Chondrocyte (in vitro differentiated cells): ENCODE measurements at regions not wholly inside any gene's neighbourhood (a gene's known extent, or its start where the extent isn't known, plus 50 kb on each side); places are given as distances from the start of the nearest gene placed in this dataset.
A peak's percentile ranks its signal among the peaks of the same experiment; 100 is the strongest.

Experiments
- DNase-seq: peaks from one replicate; pipeline ENCODE4 v3.0.0; 2021; ENCODE audit warnings: mixed read lengths, low spot score
- H3K27ac Mint-ChIP-seq: one replicate; pipeline ENCODE4 v1.8.0; 2021; ENCODE audit warnings: mild to moderate bottlenecking, moderate library complexity, mixed read lengths; ENCODE audit not compliant: unreplicated experiment
- H3K27me3 Mint-ChIP-seq: 2 replicates; pipeline ENCODE4 v1.8.0; 2021; ENCODE audit warnings: low read depth, mixed read lengths
- H3K36me3 Mint-ChIP-seq: 2 replicates; pipeline ENCODE4 v1.8.0; 2021; ENCODE audit warnings: low read depth, mixed read lengths
- H3K4me1 Mint-ChIP-seq: 2 replicates; pipeline ENCODE4 v1.8.0; 2021; ENCODE audit warnings: low read depth, mild to moderate bottlenecking, mixed read lengths
- H3K4me3 Mint-ChIP-seq: one replicate; pipeline ENCODE4 v1.8.0; 2021; ENCODE audit warnings: mild to moderate bottlenecking, moderate library complexity, mixed read lengths; ENCODE audit not compliant: unreplicated experiment
- H3K9me3 Mint-ChIP-seq: 2 replicates; pipeline ENCODE4 v1.8.0; 2021; ENCODE audit warnings: low read depth, mixed read lengths
- TF ChIP-seq, protein P1 (sequence below): fragments of 200-600 bp; sonication (generic); IDR thresholded peaks from 2 replicates; pipeline ENCODE4 v1.5.0; 2021; ENCODE audit warnings: antibody characterized with exemption, mild to moderate bottlenecking, moderate library complexity

DNA sequence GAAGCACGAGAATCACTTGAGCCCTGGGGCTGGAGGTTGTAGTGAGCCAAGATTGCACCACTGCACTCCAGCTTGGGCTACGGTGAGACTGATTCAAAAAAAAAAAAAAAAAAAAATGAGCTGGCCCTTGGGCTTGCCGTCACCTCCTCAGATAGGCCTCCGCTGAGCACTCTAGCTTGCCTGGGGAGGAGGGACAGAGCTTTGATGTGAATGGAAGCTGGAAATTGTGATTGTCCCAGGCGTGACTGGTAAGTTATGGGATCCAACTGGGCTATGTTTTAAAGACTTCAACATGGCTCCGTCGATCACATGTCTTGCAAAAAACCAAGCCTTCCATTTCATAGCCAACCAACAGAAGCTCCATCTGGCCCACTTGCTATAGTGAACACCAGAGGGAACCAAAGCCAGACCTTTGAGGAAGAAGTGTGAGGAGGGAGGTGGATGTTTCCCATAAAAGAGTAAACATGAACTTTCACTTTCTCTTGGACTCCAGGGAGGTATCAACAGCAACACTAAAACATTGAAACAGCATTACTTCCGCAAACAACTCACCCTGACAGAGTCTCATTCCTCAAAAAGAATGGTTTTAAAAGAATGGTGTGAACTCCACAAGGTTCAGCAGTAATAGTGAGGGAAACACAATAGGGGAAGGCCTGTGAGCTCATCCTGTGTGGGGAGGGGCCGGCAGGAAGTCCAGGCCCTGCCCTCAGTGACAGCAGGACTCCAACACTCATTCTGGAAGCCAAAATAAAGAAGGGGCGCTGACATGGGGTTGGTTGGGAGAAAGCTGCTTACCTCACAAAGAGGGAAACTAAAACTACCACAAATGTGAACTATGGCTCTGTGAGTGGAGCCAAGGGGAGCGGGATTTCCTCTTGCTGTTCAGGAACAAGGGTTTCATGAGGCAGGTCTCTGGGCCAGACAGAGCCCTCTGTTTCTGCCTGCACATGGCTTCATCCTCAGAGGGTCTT, 59.2 kb upstream of the IL12A start:
- TF ChIP-seq, protein P1, sequence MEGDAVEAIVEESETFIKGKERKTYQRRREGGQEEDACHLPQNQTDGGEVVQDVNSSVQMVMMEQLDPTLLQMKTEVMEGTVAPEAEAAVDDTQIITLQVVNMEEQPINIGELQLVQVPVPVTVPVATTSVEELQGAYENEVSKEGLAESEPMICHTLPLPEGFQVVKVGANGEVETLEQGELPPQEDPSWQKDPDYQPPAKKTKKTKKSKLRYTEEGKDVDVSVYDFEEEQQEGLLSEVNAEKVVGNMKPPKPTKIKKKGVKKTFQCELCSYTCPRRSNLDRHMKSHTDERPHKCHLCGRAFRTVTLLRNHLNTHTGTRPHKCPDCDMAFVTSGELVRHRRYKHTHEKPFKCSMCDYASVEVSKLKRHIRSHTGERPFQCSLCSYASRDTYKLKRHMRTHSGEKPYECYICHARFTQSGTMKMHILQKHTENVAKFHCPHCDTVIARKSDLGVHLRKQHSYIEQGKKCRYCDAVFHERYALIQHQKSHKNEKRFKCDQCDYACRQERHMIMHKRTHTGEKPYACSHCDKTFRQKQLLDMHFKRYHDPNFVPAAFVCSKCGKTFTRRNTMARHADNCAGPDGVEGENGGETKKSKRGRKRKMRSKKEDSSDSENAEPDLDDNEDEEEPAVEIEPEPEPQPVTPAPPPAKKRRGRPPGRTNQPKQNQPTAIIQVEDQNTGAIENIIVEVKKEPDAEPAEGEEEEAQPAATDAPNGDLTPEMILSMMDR = peak; percentile 80
- peaks cover 2% of the 10 kb centered on the region for H3K36me3 Mint-ChIP-seq
- H3K9me3 Mint-ChIP-seq = peaks cover 5% of the 10 kb centered on the region
- DNase-seq = no peak
- peak overlapping the region; percentile 20 for H3K4me3 Mint-ChIP-seq
- peak overlapping the region; percentile 96 for H3K27ac Mint-ChIP-seq
- peaks cover 41% of the 10 kb centered on the region for H3K4me1 Mint-ChIP-seq
- H3K27me3 Mint-ChIP-seq = no peaks in the 10 kb centered on the region

DNA sequence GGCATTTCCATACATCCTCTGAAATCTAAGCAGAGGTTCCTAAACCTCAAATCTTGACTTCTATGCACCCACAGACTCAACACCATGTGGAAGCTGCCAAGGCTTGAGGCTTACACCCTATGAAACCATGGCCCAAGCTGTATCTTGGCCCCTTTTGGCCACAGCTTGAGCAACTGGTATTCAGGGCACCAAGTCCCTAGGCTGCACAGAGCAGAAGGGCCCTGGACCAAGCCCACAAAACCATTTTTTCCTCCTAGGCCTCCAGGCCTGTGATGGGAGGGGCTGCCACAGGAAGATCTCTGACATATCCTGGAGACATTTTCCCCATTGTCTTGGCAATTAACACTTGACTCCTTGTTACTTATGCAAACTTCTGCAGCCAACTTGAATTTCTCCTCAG, 54.4 kb upstream of the IL12A start:
- peaks cover 37% of the 10 kb centered on the region for H3K4me1 Mint-ChIP-seq

DNA sequence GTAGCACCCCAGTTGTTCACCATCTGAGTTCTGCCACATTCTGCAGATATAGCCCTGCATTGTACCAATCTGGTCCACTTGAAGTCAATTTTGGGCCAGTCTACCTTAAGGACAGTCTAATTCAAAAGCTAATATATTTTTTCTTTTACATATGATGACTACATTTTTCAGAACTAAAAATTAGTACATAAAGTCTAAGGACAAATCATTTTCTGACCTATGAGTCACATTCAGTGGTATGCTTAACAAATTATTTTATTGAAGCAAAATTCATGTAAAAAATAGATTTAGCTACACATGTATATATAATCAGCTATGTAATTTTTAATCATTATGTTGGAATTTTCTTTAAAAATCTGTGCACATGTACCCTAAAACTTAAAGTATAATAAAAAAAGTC, 52.1 kb upstream of the IL12A start:
- H3K36me3 Mint-ChIP-seq = peaks cover 2% of the 10 kb centered on the region
- TF ChIP-seq, protein P1 = no peak
- H3K9me3 Mint-ChIP-seq = peaks cover 11% of the 10 kb centered on the region
- no peak overlapping the region for H3K4me3 Mint-ChIP-seq
- no peak overlapping the region for H3K27ac Mint-ChIP-seq
- H3K4me1 Mint-ChIP-seq = peaks cover 29% of the 10 kb centered on the region
- no peak for DNase-seq
- H3K27me3 Mint-ChIP-seq = no peaks in the 10 kb centered on the region

More for the DNA sequence above, 54.4 kb upstream of the IL12A start:
- no peaks in the 10 kb centered on the region for H3K27me3 Mint-ChIP-seq
- H3K36me3 Mint-ChIP-seq = peaks cover 2% of the 10 kb centered on the region
- TF ChIP-seq, protein P1 = no peak
- H3K9me3 Mint-ChIP-seq = peaks cover 11% of the 10 kb centered on the region
- H3K27ac Mint-ChIP-seq = no peak overlapping the region
- no peak for DNase-seq
- H3K4me3 Mint-ChIP-seq = no peak overlapping the region

DNA sequence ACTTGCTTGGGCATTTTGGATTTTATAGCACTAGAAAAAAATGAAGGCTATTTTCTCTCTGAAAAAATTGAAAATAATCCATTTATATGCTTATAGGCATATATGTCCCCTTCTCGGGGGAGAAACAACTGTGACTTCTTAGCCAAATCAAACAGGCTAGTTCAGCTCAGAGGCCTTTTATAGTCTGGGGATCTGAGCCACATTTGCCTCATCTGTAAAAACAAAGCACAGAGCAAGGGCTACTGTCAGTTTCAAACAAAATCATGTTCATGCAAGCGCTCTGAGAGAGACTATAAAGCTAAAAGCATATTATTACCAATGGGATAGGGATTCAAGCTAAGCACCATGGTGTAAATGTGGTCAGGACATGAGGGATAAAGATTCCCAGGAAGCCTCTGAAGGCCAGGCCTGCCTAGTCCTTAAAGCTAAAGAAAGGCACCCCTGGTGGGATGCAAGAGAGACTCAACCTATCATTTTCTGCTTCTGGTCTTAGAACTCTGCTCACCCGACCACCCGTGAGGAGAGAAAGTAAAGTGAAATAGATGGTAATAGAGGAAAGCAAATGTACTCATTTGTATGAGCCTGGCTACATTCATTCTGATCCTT, 51.0 kb upstream of the IL12A start:
- DNase-seq = no peak
- Mint-ChIP-seq H3K27me3 (no peaks in the 10 kb centered on the region), H3K4me1 (peaks cover 33% of the 10 kb centered on the region), H3K4me3 (no peak overlapping the region), H3K9me3 (peaks cover 11% of the 10 kb centered on the region), H3K27ac (peak overlapping the region; percentile 49), H3K36me3 (peaks cover 2% of the 10 kb centered on the region)
- TF ChIP-seq, protein P1 = no peak

DNA sequence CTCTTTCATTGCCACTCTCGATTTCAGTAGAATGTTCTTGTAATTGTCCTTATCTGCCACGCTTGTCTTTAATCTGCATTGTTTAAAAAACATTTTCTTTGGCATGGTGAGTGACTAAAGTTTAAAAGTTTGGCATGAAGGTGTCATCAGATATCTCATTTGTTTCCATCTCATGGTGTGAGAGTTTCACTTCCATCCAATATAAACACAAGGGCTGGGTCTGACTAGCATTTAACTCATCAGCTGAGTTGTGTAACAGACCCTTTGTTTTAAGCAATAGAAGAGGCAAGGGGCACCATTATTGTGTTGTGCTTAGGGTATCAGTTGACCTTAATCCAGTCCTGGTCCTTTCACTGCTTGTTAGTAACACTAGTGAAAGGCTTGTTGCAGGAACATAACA, 49.9 kb upstream of the IL12A start:
- TF ChIP-seq, protein P1 = no peak
- Mint-ChIP-seq H3K4me1 (peaks cover 33% of the 10 kb centered on the region), H3K4me3 (no peak overlapping the region), H3K27me3 (no peaks in the 10 kb centered on the region), H3K36me3 (no peaks in the 10 kb centered on the region), H3K27ac (no peak overlapping the region), H3K9me3 (peaks cover 7% of the 10 kb centered on the region)
- DNase-seq = no peak
